Adrenal gland (tissue), 9 donors: ENCODE measurements at regions not wholly inside any gene's neighbourhood (a gene's known extent, or its start where the extent isn't known, plus 50 kb on each side); places are given as distances from the start of the nearest gene placed in this dataset.

Source experiments
- DNase-seq, 7 donors: peaks; one replicate each; pipeline ENCODE4 v3.0.0-alpha.2; 2019 to 2020
- H3K27ac ChIP-seq, 5 donors: fragments of 200-600 bp; sonication (generic) in 4 of 5; 1 replicate in 3 of 5; 2 replicates in 2 of 5; pipeline versions ENCODE4 v1.5.1 to v1.8.0; 2016 to 2020; ENCODE audit warnings: mild to moderate bottlenecking in 1 of 5
- H3K27me3 ChIP-seq: fragments of 200-600 bp; 2 replicates; pipeline ENCODE4 v1.8.0; 2021
- H3K36me3 ChIP-seq, 2 donors: fragments of 200-600 bp; replicated peaks in 1 of 2; 1 replicate in 1 of 2; 2 replicates in 1 of 2; pipeline versions ENCODE4 v1.5.1 to v1.8.0; 2018 to 2022
- H3K4me1 ChIP-seq, 2 donors: fragments of 200-600 bp; replicated peaks in 1 of 2; 1 replicate in 1 of 2; 2 replicates in 1 of 2; pipeline versions ENCODE4 v1.5.1 to v1.8.0; 2018 to 2021
- H3K4me3 ChIP-seq, 4 donors: fragments of 200-600 bp; sonication (generic) in 3 of 4; one replicate each; pipeline ENCODE4 v1.5.1; 2016 to 2018
- H3K9me3 ChIP-seq, 3 donors: fragments of 200-600 bp; sonication (generic) in 1 of 3; replicated peaks in 1 of 3; 1 replicate in 2 of 3; 2 replicates in 1 of 3; pipeline versions ENCODE4 v1.5.1 to v1.8.0; 2016 to 2021
- CTCF ChIP-seq, 6 experiments: fragments of 450-650 bp in 4 of 6; fragments of 200-600 bp in 2 of 6; sonication (generic) in 1 of 6; IDR thresholded peaks; 1 replicate in 5 of 6; 2 replicates in 1 of 6; pipeline versions ENCODE4 v1.5.1 to v1.8.0; 2016 to 2021; ENCODE audit warnings: antibody characterized with exemption in 6 of 6, mild to moderate bottlenecking in 2 of 6, moderate library complexity in 1 of 6
- POLR2A ChIP-seq, 2 donors: fragments of 450-650 bp; IDR thresholded peaks; one replicate each; pipeline ENCODE4 v1.6.1; 2017; ENCODE audit warnings: antibody characterized with exemption in 2 of 2, mild to moderate bottlenecking in 2 of 2, moderate library complexity in 1 of 2
- WGBS, 4 donors: extraction: QIAGEN DNeasy Blood & Tissue Kit in 2 of 4; methylation state at CpG; one replicate each; pipeline versions ENCODE4 v1.1.5 to v1.1.7; 2013 to 2017; 5-methylcytosine and 5-hydroxymethylcytosine counted together
- intact Hi-C, 2 donors: fragments of 100-400 bp; cut with DNase I; formaldehyde crosslinking; loops; one replicate each; pipeline versions ENCODE4 v1.14.1 to v1.15.0; 2022 to 2023
- donor health status: healthy with polysubstance abuse.
- donor health status: Bipolar disorder and iron deficiency.
- donor health status: DM: yes; HTN: yes; CAD: no.
- donor health status: DM: no; HTN: no; CAD: no.
- donor health status: DM: no; HTN: no; CAD: no.

GRCh38 chr10:35912615-35913569 is 270.8 kb upstream of the FZD8 start:
- intact Hi-C loops: no loop called here
- Histone ChIP-seq H3K27ac (no peak overlapping the region), H3K4me3 (no peak overlapping the region), H3K27me3 (no peaks in the 10 kb centered on the region), H3K4me1 (no peaks in the 10 kb centered on the region), H3K36me3 (no peaks in the 10 kb centered on the region), H3K9me3 (no peaks in the 10 kb centered on the region)
- WGBS, 4 donors: 36 to 51% (median 41%) methylated on average over 6 of the region's 6 CpGs
- DNase-seq: no peak
- TF ChIP-seq POLR2A (IDR thresholded peaks at IDR 0.05): no peak
- no peak for TF ChIP-seq CTCF (IDR thresholded peaks at IDR 0.05)

- intact Hi-C loops: no loop called here
- DNase-seq: no peak
- 79 to 86% (median 85%) methylated on average over 2 of the region's 2 CpGs for WGBS, 4 donors
- no peaks in the 10 kb centered on the region for H3K27me3 ChIP-seq
- H3K4me1 ChIP-seq: no peaks in the 10 kb centered on the region
- TF ChIP-seq POLR2A (IDR thresholded peaks at IDR 0.05) (no peak), CTCF (IDR thresholded peaks at IDR 0.05) (no peak)
- H3K27ac ChIP-seq: no peak overlapping the region
- H3K9me3 ChIP-seq: no peaks in the 10 kb centered on the region
- no peaks in the 10 kb centered on the region for H3K36me3 ChIP-seq
- no peak overlapping the region for H3K4me3 ChIP-seq
Observed at GRCh38 chr10:35911954-35912353, 269.9 kb upstream of the FZD8 start.

GRCh38 chr10:35911233-35911632 is 269.1 kb upstream of the FZD8 start:
- H3K27ac ChIP-seq: no peak overlapping the region
- no peak overlapping the region for H3K4me3 ChIP-seq
- H3K27me3 ChIP-seq: no peaks in the 10 kb centered on the region
- no peak for TF ChIP-seq POLR2A (IDR thresholded peaks at IDR 0.05)
- no peak for TF ChIP-seq CTCF (IDR thresholded peaks at IDR 0.05)
- 75 to 83% (median 81%) methylated on average over 3 of the region's 3 CpGs for WGBS, 4 donors
- H3K36me3 ChIP-seq: no peaks in the 10 kb centered on the region
- intact Hi-C loops: no loop called here
- H3K9me3 ChIP-seq: no peaks in the 10 kb centered on the region
- no peak for DNase-seq
- no peaks in the 10 kb centered on the region for H3K4me1 ChIP-seq

GRCh38 chr10:35910234-35910633 is 268.1 kb upstream of the FZD8 start:
- Histone ChIP-seq H3K36me3 (no peaks in the 10 kb centered on the region), H3K27me3 (no peaks in the 10 kb centered on the region), H3K4me3 (no peak overlapping the region), H3K9me3 (no peaks in the 10 kb centered on the region), H3K27ac (no peak overlapping the region), H3K4me1 (no peaks in the 10 kb centered on the region)
- no peak for DNase-seq
- TF ChIP-seq POLR2A (IDR thresholded peaks at IDR 0.05): no peak
- no peak for TF ChIP-seq CTCF (IDR thresholded peaks at IDR 0.05)
- intact Hi-C loops: no loop called here
- WGBS, 4 donors: 32 to 52% (median 43%) methylated on average over 3 of the region's 3 CpGs
